GM23338 (cell line): ENCODE measurements at regions not wholly inside any gene's neighbourhood (a gene's known extent, or its start where the extent isn't known, plus 50 kb on each side); places are given as distances from the start of the nearest gene placed in this dataset.

Source experiments
- ATAC-seq: fragments of 200-7000 bp; cut with Tn5 transposase; 3 replicates; pipeline ENCODE4 v1.9.1; 2020
- DNase-seq: peaks from one replicate; pipeline ENCODE4 v3.0.0-alpha.2; 2015; ENCODE audit warnings: low spot score
- H2AFZ ChIP-seq: fragments of 200-600 bp; sonication (generic); 2 replicates; pipeline ENCODE4 v1.8.0; 2016; ENCODE audit warnings: antibody characterized with exemption, mild to moderate bottlenecking, moderate library complexity
- H3F3A ChIP-seq: fragments of 200-600 bp; sonication (generic); replicated peaks from 2 replicates; pipeline ENCODE4 v1.8.0; 2017; ENCODE audit warnings: antibody characterized with exemption, mixed run types, low read depth
- H3K27ac ChIP-seq: fragments of 200-600 bp; sonication (generic); 2 replicates; pipeline ENCODE4 v1.6.1; 2016; ENCODE audit warnings: low read depth
- H3K27me3 ChIP-seq: fragments of 200-600 bp; sonication (generic); 2 replicates; pipeline ENCODE4 v1.8.0; 2016; ENCODE audit warnings: mild to moderate bottlenecking, mixed run types, moderate library complexity; ENCODE audit not compliant: insufficient read depth
- H3K36me3 ChIP-seq: fragments of 200-600 bp; sonication (generic); 2 replicates; pipeline ENCODE4 v1.8.0; 2016; ENCODE audit warnings: mild to moderate bottlenecking; ENCODE audit not compliant: insufficient read depth
- H3K4me1 ChIP-seq: fragments of 200-600 bp; sonication (generic); 2 replicates; pipeline ENCODE4 v1.8.0; 2016; ENCODE audit warnings: mild to moderate bottlenecking, moderate library complexity; ENCODE audit not compliant: insufficient read depth
- H3K4me2 ChIP-seq: fragments of 200-600 bp; sonication (generic); 2 replicates; pipeline ENCODE4 v1.7.1; 2017; ENCODE audit warnings: mixed run types
- H3K4me3 ChIP-seq: fragments of 200-600 bp; sonication (generic); 2 replicates; pipeline ENCODE4 v1.6.1; 2016; ENCODE audit warnings: mixed run types
- H3K79me2 ChIP-seq: fragments of 200-600 bp; sonication (generic); replicated peaks from 2 replicates; pipeline ENCODE4 v1.8.0; 2017; ENCODE audit warnings: mild to moderate bottlenecking; ENCODE audit not compliant: insufficient read depth
- H3K9me2 ChIP-seq: fragments of 200-600 bp; sonication (generic); 2 replicates; pipeline ENCODE4 v1.8.0; 2017; ENCODE audit not compliant: insufficient read depth
- H4K20me1 ChIP-seq: fragments of 200-600 bp; sonication (generic); replicated peaks from 2 replicates; pipeline ENCODE4 v1.8.0; 2017; ENCODE audit warnings: mild to moderate bottlenecking; ENCODE audit not compliant: insufficient read depth
- H3K27ac Mint-ChIP-seq: 2 replicates; pipeline ENCODE4 v1.8.0; 2020; ENCODE audit warnings: inconsistent platforms, mild to moderate bottlenecking, moderate library complexity, mixed read lengths
- H3K27me3 Mint-ChIP-seq: 3 replicates; pipeline ENCODE4 v1.8.0; 2022; ENCODE audit warnings: low read depth, mild to moderate bottlenecking, moderate library complexity, mixed read lengths, inconsistent platforms; ENCODE audit not compliant: insufficient read depth, poor library complexity
- H3K36me3 Mint-ChIP-seq: 3 replicates; pipeline ENCODE4 v1.8.0; 2021; ENCODE audit warnings: low read depth, mild to moderate bottlenecking, inconsistent platforms, moderate library complexity, mixed read lengths
- H3K4me1 Mint-ChIP-seq: 3 replicates; pipeline ENCODE4 v1.8.0; 2020; ENCODE audit warnings: mild to moderate bottlenecking, inconsistent platforms, mixed read lengths
- H3K4me3 Mint-ChIP-seq: 3 replicates; pipeline ENCODE4 v1.8.0; 2021; ENCODE audit warnings: moderate library complexity, mild to moderate bottlenecking, inconsistent platforms, mixed read lengths
- H3K9me3 Mint-ChIP-seq: 3 replicates; pipeline ENCODE4 v1.8.0; 2020; ENCODE audit warnings: moderate library complexity, mild to moderate bottlenecking, inconsistent platforms, mixed read lengths
- CREB1 ChIP-seq: fragments of 250-450 bp; sonication (Bioruptor Pico); IDR thresholded peaks from 2 replicates; pipeline ENCODE4 v1.5.0; 2020; ENCODE audit warnings: low read depth, mild to moderate bottlenecking, moderate library complexity
- CTCF ChIP-seq, 2 experiments: fragments of 200-600 bp in 1 of 2; sonication (generic) in 1 of 2; conservative IDR thresholded peaks; 2 replicates each; pipeline versions ENCODE4 v1.5.1 to v1.6.1; 2016 to 2017; ENCODE audit warnings: antibody characterized with exemption in 2 of 2, low read depth in 2 of 2, mild to moderate bottlenecking in 2 of 2, moderate library complexity in 1 of 2
- ETS1 ChIP-seq: IDR thresholded peaks from 2 replicates; pipeline ENCODE4 v1.6.1; 2016; ENCODE audit warnings: antibody characterized with exemption
- EZH2phosphoT487 ChIP-seq: fragments of 200-600 bp; sonication (generic); IDR thresholded peaks from one replicate; pipeline ENCODE4 v1.8.1; 2018; ENCODE audit warnings: antibody characterized with exemption; ENCODE audit not compliant: unreplicated experiment
- JUNB ChIP-seq: IDR thresholded peaks from one replicate; pipeline ENCODE4 v1.6.1; 2016; ENCODE audit warnings: antibody characterized with exemption; ENCODE audit not compliant: unreplicated experiment
- NANOG ChIP-seq: IDR thresholded peaks from 2 replicates; pipeline ENCODE4 v1.6.1; 2016; ENCODE audit warnings: antibody characterized with exemption, borderline replicate concordance
- POLR2AphosphoS5 ChIP-seq: IDR thresholded peaks from 2 replicates; pipeline ENCODE4 v1.6.1; 2016; ENCODE audit warnings: antibody characterized with exemption, low read depth
- REST ChIP-seq: IDR thresholded peaks from one replicate; pipeline ENCODE4 v1.6.1; 2018; ENCODE audit warnings: antibody characterized with exemption; ENCODE audit not compliant: unreplicated experiment
- STAT1 ChIP-seq: IDR thresholded peaks from one replicate; pipeline ENCODE4 v1.6.1; 2016; ENCODE audit warnings: antibody characterized with exemption; ENCODE audit not compliant: unreplicated experiment
- ZNF331 ChIP-seq: fragments of 250-450 bp; sonication (Bioruptor Pico); IDR thresholded peaks from 2 replicates; pipeline ENCODE4 v1.5.0; 2020; ENCODE audit warnings: low read depth, mild to moderate bottlenecking, moderate library complexity

GRCh38 chr12:39692258-39692853 lies 72.8 kb upstream of the ABCD2 start:
- ATAC-seq, result no peak
- peaks cover 10% of the 10 kb centered on the region for H3K9me3 Mint-ChIP-seq
- no peak for TF ChIP-seq ETS1
- no peak for TF ChIP-seq REST
- no peak for TF ChIP-seq CREB1 (CRISPR knock-in tag)
- TF ChIP-seq STAT1, result no peak
- TF ChIP-seq CTCF (conservative IDR thresholded peaks at IDR 0.05; ENCODE audit: low read depth in 2 of 2), result peak in 1 of 2 experiments; percentile 65; a peak in 3 of 4 replicates
- no peak for TF ChIP-seq ZNF331 (CRISPR knock-in tag)

GRCh38 chr12:39685854-39686657 lies 66.5 kb upstream of the ABCD2 start:
- no peaks in the 10 kb centered on the region for H3K79me2 ChIP-seq
- no peak for ATAC-seq
- H3K27ac ChIP-seq, result no peak overlapping the region
- H3K4me1 ChIP-seq, result no peaks in the 10 kb centered on the region
- H3K9me2 ChIP-seq, result peaks cover 11% of the 10 kb centered on the region; the same call in 1 of the 2 replicates
- Mint-ChIP-seq H3K4me3 (no peak overlapping the region), H3K9me3 (no peaks in the 10 kb centered on the region), H3K27me3 (no peaks in the 10 kb centered on the region), H3K27ac (no peak overlapping the region), H3K4me1 (peaks cover 3% of the 10 kb centered on the region; the same call in 1 of the 3 replicates), H3K36me3 (no peaks in the 10 kb centered on the region)
- DNase-seq, result peak; percentile 3
- no peaks in the 10 kb centered on the region for H3K36me3 ChIP-seq
- H3F3A ChIP-seq, result no peaks in the 10 kb centered on the region
- H2AFZ ChIP-seq, result peak overlapping the region; percentile 45; the same call in 1 of the 2 replicates
- H3K4me3 ChIP-seq, result no peak overlapping the region
- no peaks in the 10 kb centered on the region for H3K27me3 ChIP-seq
- no peaks in the 10 kb centered on the region for H4K20me1 ChIP-seq
- no peak overlapping the region for H3K4me2 ChIP-seq
- TF ChIP-seq EZH2phosphoT487, result no peak
- TF ChIP-seq CREB1 (CRISPR knock-in tag), result no peak
- TF ChIP-seq STAT1, result no peak
- no peak for TF ChIP-seq REST
- no peak for TF ChIP-seq NANOG
- no peak for TF ChIP-seq POLR2AphosphoS5
- no peak for TF ChIP-seq JUNB

More at GRCh38 chr12:39692258-39692853, 72.8 kb upstream of the ABCD2 start:
- peak; percentile 21 for DNase-seq
- no peaks in the 10 kb centered on the region for H3F3A ChIP-seq
- Mint-ChIP-seq H3K4me1 (no peaks in the 10 kb centered on the region), H3K36me3 (no peaks in the 10 kb centered on the region), H3K27ac (no peak overlapping the region), H3K4me3 (no peak overlapping the region), H3K27me3 (peaks cover 2% of the 10 kb centered on the region)
- no peak overlapping the region for H2AFZ ChIP-seq
- H3K4me2 ChIP-seq, result no peak overlapping the region
- no peaks in the 10 kb centered on the region for H3K79me2 ChIP-seq
- no peak overlapping the region for H3K27ac ChIP-seq
- no peaks in the 10 kb centered on the region for H3K4me1 ChIP-seq
- H3K4me3 ChIP-seq, result no peak overlapping the region
- H3K27me3 ChIP-seq, result no peaks in the 10 kb centered on the region
- no peaks in the 10 kb centered on the region for H3K36me3 ChIP-seq
- H4K20me1 ChIP-seq, result no peaks in the 10 kb centered on the region
- no peaks in the 10 kb centered on the region; the same call in 1 of the 2 replicates for H3K9me2 ChIP-seq
